Amygdala (tissue), 56 donors: ENCODE measurements at regions not wholly inside any gene's neighbourhood (a gene's known extent, or its start where the extent isn't known, plus 50 kb on each side); places are given as distances from the start of the nearest gene placed in this dataset.
"Not testable (repeated sequence)": the region's sequence is repeated elsewhere in the genome, so short reads cannot be mapped to it uniquely, and the experiment has no call there.

ENCODE experiments used
- DNase-seq, 56 donors: peaks; one replicate each; lab custom pipeline; 2025; lab: John Stamatoyannopoulos, UW

- DNase-seq = no peak
Measured at GRCh38 chr9:22815246-22815645, 368.6 kb downstream of the DMRTA1 start.

DNA sequence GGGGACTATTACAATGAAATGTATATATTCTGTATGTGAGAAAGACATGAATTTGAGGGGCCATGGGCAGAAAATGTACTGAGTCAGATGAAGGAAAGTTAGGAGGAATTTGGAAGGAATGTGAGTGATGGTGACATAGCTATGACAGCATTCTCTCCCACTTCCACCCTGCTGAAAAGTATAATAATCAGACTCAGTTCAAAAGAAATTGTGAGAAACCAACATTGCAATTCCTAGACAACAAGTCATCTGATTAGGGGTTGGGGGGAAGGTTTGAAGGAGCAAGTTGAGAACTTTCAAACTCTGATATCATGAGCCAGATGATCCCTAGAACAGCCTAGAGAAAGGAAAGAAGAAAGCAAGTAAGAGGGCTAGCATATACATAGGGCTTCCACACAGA lies 370.6 kb downstream of the DMRTA1 start:
- no peak for DNase-seq

GRCh38 chr9:22829236-22829635 lies 382.6 kb downstream of the DMRTA1 start:
- no peak for DNase-seq

DNA sequence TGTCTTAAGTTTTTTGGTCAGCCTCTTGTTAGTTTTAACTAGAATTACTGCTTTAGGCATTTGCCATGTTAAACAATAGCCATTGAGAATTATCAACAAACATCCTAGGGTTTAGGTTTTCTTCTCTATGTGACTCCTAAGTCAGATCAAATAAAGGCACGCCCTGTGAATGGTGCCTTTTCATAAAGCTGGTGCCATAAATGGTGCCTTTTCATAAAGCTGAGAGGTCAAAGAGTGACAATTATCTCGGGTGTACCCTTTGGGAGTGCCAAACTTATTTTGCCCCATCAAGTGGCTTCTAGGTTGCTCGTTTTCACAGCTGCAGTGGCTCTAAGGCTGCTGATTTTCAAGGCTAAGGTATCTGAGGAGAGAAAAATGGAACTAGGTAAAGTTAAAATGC lies 391.6 kb downstream of the DMRTA1 start:
- no peak for DNase-seq

DNA sequence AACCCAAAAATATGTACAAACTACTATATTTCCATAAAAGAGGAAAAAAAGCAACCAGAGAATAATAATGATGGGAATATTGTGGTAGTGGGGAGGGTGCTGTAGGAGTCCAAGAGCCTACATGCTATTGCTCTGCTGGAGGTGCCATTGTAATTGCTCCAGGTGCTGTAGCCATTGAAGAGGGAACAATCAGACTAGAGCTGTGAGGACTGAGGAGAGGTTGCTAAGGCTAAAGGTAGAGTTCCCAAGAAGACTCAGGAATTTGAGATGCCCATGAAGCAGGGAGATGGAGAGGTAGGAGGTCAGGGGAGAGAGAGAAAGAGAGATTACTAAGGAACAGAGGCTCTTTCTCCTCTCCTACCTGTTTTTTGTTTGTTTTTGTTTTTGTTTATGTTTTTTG lies 394.0 kb downstream of the DMRTA1 start:
- DNase-seq = no peak

DNA sequence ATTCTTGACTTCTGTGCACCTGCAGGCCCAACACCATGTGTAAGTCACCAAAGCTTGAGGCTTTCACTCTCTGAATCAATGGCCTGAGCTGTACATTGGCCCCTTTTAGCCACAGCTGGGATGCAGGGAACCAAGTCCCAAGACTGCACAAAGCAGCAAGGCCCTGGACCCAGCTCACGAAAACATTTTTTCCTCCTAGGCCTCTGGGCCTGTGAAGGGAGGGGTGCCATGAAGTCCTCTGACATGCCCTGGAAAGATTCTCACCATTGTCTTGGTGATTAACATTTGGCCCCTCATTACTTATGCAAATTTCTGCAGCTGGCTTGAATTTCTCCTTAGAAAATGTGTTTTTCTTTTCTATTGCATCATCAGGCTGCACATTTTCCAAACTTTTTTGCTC lies 398.6 kb downstream of the DMRTA1 start:
- not testable (repeated sequence) for DNase-seq

DNA sequence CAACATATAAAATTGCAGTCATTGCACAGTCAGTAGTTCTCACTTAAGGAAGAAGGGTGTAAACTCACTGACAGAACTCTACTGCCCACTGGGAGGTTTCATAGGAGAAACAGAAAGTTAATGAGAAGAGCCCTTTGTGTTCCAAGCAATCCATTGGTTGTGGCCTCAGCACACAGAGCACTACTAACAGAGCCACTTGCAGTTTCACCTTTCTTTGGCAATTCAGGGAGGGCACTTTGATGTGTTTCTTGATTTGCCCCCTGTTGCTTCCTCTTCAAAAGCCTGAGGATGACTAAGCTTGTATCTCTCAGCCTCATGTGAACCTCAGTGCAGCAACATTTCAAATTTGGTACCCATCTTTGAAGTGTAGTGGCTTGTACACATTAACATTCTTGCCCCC lies 409.4 kb downstream of the DMRTA1 start:
- no peak for DNase-seq

- no peak for DNase-seq
Measured at GRCh38 chr9:22857316-22857715, 410.7 kb downstream of the DMRTA1 start.

DNA sequence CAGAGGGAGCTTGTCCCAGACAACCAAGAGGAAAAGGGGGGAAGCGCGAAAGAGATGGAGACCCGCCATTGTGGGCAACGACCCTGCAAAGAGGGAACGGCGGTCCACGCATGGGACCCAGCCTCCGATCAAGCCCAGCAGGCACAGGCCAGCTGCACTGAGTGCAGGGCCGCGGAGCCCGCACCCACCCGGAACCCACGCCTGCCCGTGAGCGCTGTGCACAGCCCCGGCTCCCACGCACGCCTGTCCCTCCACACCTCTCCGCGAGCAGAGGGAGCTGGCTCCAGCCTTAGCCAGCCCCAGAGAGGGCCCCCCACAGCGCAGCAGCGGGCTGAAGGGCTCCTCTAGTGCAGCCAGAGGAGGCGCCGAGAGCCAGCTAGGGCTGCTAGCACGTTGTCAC lies 416.5 kb downstream of the DMRTA1 start:
- DNase-seq = no peak

DNA sequence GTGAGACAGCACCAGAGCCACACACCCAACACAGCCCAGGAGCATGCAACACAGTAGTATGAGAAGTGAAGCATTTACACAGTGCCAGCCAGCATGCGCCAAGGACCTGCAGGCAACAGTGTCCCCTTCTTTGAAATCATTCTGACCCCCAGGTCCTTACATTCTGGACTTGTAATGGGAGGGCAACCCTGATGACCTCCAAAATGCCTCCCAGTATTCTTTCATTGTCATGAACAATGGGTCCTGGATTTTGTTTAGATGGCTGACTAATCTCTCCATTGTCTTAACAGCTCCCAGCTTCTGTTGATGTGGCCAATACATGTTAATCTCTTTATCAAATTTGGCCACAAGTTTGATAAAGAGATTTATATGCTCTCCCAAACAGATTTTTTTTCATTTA lies 417.1 kb downstream of the DMRTA1 start:
- DNase-seq = no peak

- DNase-seq = no peak
Measured at GRCh38 chr9:22893196-22893843, 446.7 kb downstream of the DMRTA1 start.

- no peak for DNase-seq
Measured at GRCh38 chr9:22898591-22898990, 452.0 kb downstream of the DMRTA1 start.

- DNase-seq = no peak
Measured at GRCh38 chr9:22911632-22912031, 465.0 kb downstream of the DMRTA1 start.

DNA sequence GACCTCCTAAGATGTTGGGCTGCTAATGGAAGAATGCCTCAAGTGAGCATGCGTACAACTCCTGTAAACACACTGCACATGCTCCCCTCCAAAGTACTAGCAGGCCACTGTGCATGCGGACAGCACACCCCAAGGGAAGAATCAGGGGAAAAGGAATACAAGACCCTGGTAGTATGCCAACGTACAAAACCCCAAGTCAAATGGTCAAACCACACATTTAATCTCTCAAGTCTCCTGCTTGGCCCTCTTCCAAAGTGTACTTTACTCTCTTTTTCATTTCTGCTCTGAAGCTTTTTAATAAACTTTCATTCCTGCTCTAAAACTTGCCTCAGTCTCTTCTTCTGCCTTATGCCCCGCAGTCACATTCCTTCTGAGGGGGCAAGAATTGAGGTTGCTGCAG lies 466.4 kb downstream of the DMRTA1 start:
- DNase-seq = no peak

GRCh38 chr9:22913518-22913917 lies 466.9 kb downstream of the DMRTA1 start:
- DNase-seq = no peak

GRCh38 chr9:22916148-22916547 lies 469.5 kb downstream of the DMRTA1 start:
- no peak for DNase-seq

- no peak for DNase-seq
Measured at GRCh38 chr9:22919423-22919822, 472.8 kb downstream of the DMRTA1 start.

DNA sequence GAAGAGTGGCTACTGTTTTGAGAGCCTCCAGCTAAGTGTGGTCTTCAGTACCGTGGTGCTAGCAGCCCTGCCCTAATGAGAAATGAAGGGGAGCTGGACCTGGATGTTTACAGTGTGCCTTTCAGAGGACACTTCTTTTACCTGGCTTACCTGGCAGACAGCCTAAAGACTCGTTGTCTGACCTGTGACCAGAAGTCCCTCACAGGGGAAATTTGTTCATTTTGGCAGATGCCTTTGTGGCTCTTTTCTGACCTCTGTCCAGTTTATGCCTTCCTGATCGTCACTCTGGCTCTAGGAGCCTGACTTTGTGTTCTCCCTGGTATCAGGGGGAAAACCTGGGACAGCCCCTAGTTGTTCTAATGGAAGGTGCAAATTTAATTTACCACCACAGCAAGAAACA lies 475.1 kb downstream of the DMRTA1 start:
- DNase-seq = no peak

DNA sequence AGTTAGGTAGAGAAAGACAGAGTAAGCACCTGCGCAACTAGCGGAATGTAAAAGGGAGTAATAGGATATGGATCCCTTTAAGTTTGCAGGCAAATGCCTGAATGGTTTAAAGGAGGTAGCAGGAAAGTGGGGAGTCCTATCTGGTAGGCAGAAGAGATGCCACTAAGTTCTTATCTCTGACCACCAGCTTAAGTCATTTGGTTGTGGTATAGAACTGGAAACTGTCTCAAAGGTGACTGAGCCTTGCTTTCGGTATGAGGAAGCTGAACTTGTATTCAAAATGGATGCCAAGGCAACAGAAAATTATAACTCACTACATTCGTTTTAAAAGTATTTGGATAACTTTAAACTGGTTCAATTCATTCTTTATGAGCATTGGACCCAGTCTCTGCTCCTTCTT lies 475.6 kb downstream of the DMRTA1 start:
- no peak for DNase-seq

- DNase-seq = no peak
Measured at GRCh38 chr9:22954550-22954949, 507.9 kb downstream of the DMRTA1 start.

DNA sequence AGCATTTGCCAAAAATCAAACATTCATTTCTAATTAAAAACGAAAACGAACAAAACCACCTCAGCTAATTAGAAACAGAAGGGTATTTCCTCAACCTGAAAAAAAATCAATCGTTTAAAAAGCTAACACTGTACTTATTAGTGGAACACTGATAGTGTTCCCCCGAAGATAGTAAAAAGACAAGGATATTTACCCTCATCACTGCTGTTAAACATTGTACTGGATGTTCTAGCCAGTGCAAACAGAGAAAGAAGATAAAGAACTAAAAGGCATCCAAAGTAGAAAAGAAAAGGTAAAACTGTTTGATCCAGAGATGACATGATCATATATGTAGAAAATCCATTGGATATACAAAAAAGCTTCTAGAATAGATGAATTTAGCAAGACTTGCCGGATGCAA lies 508.3 kb downstream of the DMRTA1 start:
- DNase-seq = no peak

DNA sequence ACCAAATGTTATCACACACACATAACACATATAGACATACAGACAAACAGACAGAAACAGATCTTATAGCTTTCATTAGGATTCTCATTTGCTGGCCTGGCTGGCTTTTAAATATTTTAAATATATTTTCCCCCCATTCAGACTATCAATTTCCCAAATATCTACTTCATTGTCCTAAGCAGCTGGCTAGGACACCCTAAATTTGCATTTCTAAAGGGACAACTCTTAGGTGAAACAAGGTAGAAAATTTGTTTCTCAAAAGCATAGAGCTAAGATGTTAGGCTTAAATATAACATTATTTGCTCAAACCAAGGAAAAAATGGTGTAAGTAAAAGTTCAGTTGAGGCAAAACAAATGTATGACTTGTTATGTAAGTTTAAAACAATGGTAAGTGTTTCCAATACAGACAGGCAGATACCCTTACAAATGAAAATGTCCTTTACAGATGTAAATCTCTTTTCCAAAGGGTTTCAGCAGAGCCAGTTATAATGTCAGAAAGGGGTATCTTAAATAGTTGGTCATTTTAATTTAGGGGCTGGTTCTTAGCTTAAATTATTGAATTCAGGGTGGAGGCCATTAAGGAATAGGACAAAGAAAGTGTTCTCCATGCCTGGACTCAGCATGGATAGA lies 522.8 kb downstream of the DMRTA1 start:
- DNase-seq = no peak
